ENCODE measurements at regions not wholly inside any gene's neighbourhood (a gene's known extent, or its start where the extent isn't known, plus 50 kb on each side); places are given as distances from the start of the nearest gene placed in this dataset.

DNA sequence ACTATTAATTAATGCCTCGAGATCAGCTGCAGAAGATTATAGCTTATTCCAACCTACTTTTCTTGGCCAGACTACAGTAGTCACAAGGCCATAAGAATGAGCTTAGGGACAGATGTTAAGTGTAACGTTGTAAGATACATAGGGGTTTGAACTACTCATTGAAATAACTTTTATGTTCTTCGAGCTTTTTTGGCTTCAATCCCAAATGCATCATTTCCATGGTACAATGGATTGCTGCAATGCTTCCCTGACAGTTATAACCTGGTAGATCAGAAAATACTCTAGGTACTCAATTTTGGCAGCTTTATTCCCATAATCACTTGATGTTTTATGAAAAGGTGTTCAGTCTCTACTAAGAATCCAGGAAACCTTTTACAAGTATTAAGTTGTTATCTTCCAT is 2216.7 kb upstream of the PCDH20 start:
- Histone ChIP-seq H3K4me3 (no peak overlapping the region), H3K9me3 (no peaks in the 10 kb centered on the region)

DNA sequence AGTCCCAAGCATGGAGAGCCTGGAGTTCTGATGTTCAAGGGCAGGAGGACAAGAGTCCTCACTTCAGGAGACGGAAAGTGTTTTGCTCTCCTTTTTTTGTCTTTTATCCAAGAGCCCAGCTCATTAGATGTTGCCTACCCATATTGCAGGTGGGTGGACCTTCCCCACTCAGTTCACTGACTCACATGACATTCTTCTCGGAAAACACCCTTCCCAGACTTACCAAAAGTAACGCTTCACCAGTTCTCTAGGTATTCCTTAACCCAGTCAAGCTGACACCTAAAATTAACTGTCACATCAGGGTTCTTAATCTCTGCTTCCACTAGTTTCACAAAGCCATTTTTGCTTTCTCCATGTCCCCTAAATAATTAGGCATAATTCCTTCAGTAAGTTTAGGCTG is 2215.4 kb upstream of the PCDH20 start:
- TF ChIP-seq, protein P1, sequence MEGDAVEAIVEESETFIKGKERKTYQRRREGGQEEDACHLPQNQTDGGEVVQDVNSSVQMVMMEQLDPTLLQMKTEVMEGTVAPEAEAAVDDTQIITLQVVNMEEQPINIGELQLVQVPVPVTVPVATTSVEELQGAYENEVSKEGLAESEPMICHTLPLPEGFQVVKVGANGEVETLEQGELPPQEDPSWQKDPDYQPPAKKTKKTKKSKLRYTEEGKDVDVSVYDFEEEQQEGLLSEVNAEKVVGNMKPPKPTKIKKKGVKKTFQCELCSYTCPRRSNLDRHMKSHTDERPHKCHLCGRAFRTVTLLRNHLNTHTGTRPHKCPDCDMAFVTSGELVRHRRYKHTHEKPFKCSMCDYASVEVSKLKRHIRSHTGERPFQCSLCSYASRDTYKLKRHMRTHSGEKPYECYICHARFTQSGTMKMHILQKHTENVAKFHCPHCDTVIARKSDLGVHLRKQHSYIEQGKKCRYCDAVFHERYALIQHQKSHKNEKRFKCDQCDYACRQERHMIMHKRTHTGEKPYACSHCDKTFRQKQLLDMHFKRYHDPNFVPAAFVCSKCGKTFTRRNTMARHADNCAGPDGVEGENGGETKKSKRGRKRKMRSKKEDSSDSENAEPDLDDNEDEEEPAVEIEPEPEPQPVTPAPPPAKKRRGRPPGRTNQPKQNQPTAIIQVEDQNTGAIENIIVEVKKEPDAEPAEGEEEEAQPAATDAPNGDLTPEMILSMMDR (IDR thresholded peaks at IDR 0.05), result no peak
- H3K27me3 ChIP-seq, result no peaks in the 10 kb centered on the region

More for the DNA sequence above, 2216.7 kb upstream of the PCDH20 start:
- no peak overlapping the region for H3K9ac ChIP-seq (ENCODE audit: low read depth in 2 of 2, low read length in 2 of 2)
- DNase-seq, result no peak
- no peaks in the 10 kb centered on the region for H3K36me3 ChIP-seq
- no peaks in the 10 kb centered on the region for H3K27me3 ChIP-seq
- TF ChIP-seq, protein P1 (IDR thresholded peaks at IDR 0.05), result no peak
- intact Hi-C loops (cut with DNase I), result no loop called here
- H3K4me1 ChIP-seq, result no peaks in the 10 kb centered on the region
- H3K27ac ChIP-seq, result no peak overlapping the region

DNA sequence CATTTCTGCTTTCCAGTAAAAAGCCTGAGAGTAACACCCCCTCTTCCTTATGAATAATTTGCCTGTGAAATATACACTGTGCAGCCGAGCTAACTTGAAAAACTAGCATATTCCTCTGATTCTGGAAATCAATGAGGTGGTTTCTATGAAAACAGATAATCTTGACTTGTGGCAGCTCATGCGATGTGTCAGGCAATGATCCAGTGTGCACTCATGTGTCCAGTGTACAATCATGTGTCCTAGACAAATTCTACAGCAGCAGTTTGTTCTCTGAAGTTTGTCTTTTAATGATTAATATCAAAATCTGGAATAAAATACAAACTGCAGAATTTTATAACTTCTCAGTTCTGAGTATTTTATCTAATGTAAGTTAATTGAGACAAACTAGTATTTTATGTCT is 2213.9 kb upstream of the PCDH20 start:
- TF ChIP-seq, protein P1 (IDR thresholded peaks at IDR 0.05), result no peak

More for the DNA sequence above, 2215.4 kb upstream of the PCDH20 start:
- Histone ChIP-seq H3K4me1 (no peaks in the 10 kb centered on the region), H3K36me3 (no peaks in the 10 kb centered on the region), H3K27ac (no peak overlapping the region), H3K9me3 (no peaks in the 10 kb centered on the region), H3K9ac (ENCODE audit: low read depth in 2 of 2, low read length in 2 of 2) (no peak overlapping the region), H3K4me3 (no peak overlapping the region)
- intact Hi-C loops (cut with DNase I), result no loop called here
- DNase-seq, result no peak

DNA sequence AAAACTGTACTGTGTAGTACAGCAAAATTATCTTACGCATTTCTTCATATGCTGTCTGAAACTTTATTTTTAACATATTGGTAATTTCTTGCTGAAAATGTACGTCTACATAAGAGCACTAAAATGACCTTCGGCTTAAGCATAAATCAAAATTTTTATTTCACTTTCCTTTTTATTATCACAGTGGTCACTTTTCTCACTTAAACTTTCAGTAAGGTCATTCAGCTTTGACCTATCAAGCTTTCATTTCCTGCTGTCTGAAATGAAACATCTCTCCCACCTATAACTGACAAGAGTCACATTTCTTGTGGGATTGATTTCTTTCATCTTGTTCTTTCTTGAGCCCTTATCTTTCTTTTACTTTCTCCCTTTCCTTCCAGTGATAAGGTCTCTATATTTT is 2212.7 kb upstream of the PCDH20 start:
- Histone ChIP-seq H3K4me1 (no peaks in the 10 kb centered on the region), H3K9me3 (no peaks in the 10 kb centered on the region), H3K4me3 (no peak overlapping the region), H3K36me3 (no peaks in the 10 kb centered on the region), H3K27ac (no peak overlapping the region), H3K27me3 (no peaks in the 10 kb centered on the region), H3K9ac (ENCODE audit: low read depth in 2 of 2, low read length in 2 of 2) (no peak overlapping the region)
- no peak for DNase-seq
- TF ChIP-seq, protein P1 (IDR thresholded peaks at IDR 0.05), result no peak
- intact Hi-C loops (cut with DNase I), result no loop called here

More for the DNA sequence above, 2213.9 kb upstream of the PCDH20 start:
- no peaks in the 10 kb centered on the region for H3K4me1 ChIP-seq
- intact Hi-C loops (cut with DNase I), result no loop called here
- no peak overlapping the region for H3K27ac ChIP-seq
- H3K9ac ChIP-seq (ENCODE audit: low read depth in 2 of 2, low read length in 2 of 2), result no peak overlapping the region
- no peaks in the 10 kb centered on the region for H3K27me3 ChIP-seq
- no peaks in the 10 kb centered on the region for H3K36me3 ChIP-seq
- no peaks in the 10 kb centered on the region for H3K9me3 ChIP-seq
- no peak overlapping the region for H3K4me3 ChIP-seq
- no peak for DNase-seq

DNA sequence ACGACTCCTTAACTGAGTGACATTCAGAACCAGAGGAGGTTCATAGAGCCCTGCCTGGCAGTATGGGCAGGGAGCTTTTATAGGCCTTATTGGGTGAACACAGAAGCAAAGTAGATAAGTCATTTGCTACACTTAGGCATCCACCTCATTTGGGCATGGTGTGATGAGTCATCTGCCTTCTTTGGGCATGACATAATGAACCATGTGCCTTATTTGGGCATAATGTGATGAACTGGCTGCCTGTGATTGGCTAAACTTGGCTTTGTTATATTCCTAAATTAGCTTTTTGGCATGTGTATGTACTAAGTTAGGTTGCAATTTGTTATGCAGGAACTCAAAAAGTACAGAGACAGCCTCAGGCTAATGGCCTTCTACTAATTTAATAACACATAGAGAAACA is 2210.2 kb upstream of the PCDH20 start:
- TF ChIP-seq, protein P1 (IDR thresholded peaks at IDR 0.05), result no peak
- intact Hi-C loops (cut with DNase I), result no loop called here
- Histone ChIP-seq H3K36me3 (no peaks in the 10 kb centered on the region), H3K27ac (no peak overlapping the region), H3K27me3 (no peaks in the 10 kb centered on the region), H3K4me3 (no peak overlapping the region), H3K9ac (ENCODE audit: low read depth in 2 of 2, low read length in 2 of 2) (no peak overlapping the region), H3K4me1 (no peaks in the 10 kb centered on the region), H3K9me3 (no peaks in the 10 kb centered on the region)
- no peak for DNase-seq

Measured in colonic mucosa (tissue), 4 donors.